GM12865 (cell line): ENCODE measurements at regions not wholly inside any gene's neighbourhood (a gene's known extent, or its start where the extent isn't known, plus 50 kb on each side); places are given as distances from the start of the nearest gene placed in this dataset.

Experiments
- DNase-seq: peaks from one replicate; pipeline ENCODE4 v3.0.0; 2010; ENCODE audit warnings: low read depth
- H3K4me3 ChIP-seq: 2 replicates; pipeline ENCODE4 v1.5.1; 2011; ENCODE audit warnings: mild to moderate bottlenecking, low read depth, low read length, control low read depth
- CTCF ChIP-seq: IDR thresholded peaks from 2 replicates; pipeline ENCODE4 v1.5.1; 2011; ENCODE audit warnings: low read length, control low read depth, low read depth, inconsistent platforms; ENCODE audit not compliant: insufficient read depth; ENCODE audit errors: missing control alignments

- TF ChIP-seq CTCF = no peak
- no peak overlapping the region for H3K4me3 ChIP-seq
- no peak for DNase-seq
These were observed 245.8 kb downstream of the AACS start for GRCh38 chr12:125311050-125311449.

GRCh38 chr12:125312471-125312870, 247.2 kb downstream of the AACS start:
- TF ChIP-seq CTCF = no peak
- DNase-seq = no peak
- no peak overlapping the region for H3K4me3 ChIP-seq

GRCh38 chr12:125314051-125314755, 249.0 kb downstream of the AACS start:
- DNase-seq = no peak
- no peak overlapping the region for H3K4me3 ChIP-seq
- no peak for TF ChIP-seq CTCF

DNA sequence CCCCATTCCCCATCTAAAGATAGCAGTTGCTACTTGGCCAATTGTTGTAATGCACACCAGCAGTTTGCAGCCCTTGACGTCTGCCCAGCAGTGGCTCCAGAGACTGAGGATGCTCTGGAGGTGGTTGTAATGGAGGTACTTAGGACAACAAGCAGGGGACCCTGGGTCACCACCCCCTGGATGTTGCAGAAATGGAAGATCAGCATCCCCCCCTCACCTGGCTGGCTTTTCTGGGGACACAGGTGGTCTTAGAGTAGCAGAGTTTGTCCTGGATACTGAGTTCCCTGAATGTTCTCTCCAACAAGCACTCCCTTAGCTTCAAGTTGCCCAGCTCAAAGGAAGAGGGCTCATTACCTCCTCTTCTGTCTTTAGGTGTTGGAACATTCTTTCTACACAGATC, 250.5 kb downstream of the AACS start:
- no peak overlapping the region for H3K4me3 ChIP-seq
- DNase-seq = no peak
- TF ChIP-seq CTCF = no peak

- H3K4me3 ChIP-seq = no peak overlapping the region
- TF ChIP-seq CTCF = no peak
- DNase-seq = no peak
These were observed 254.9 kb downstream of the AACS start for GRCh38 chr12:125320177-125320576.

DNA sequence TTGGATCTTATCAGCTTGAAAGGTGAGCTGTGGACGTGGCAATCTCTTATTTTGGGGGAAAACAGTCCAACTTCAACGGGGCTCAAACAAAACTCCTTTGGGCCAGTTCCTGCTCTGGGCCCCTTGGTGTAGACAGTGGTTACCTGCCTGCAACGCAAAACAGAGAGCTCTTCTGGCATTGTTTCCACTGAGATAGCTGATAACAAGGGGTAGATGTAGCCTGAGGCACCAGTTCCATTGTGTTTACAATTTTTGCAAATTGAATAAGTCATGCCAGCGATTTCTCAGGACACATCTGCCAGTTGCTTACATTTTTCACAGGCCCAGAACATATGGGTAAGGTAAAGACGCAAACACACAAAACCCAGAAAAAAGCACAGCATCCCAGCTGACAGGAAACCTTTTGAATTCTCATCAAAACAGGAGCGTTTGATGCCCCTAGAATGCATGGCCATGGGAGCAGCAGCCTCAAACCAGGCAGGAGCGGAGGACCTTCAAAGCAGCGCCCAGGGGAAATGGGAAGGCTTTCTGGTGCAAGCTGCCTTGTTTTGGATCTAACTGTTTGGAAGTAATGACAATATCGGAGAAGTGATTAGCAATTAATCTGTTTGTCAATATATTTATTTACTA, 259.7 kb downstream of the AACS start:
- H3K4me3 ChIP-seq = no peak overlapping the region
- TF ChIP-seq CTCF = no peak
- DNase-seq = no peak
